Progenitor cell of endocrine pancreas (in vitro differentiated cells): ENCODE measurements at regions not wholly inside any gene's neighbourhood (a gene's known extent, or its start where the extent isn't known, plus 50 kb on each side); places are given as distances from the start of the nearest gene placed in this dataset.

Source experiments
- DNase-seq: peaks from one replicate; pipeline ENCODE4 v3.0.0; 2021; ENCODE audit warnings: low spot score; ENCODE audit not compliant: unreplicated experiment
- H3K27ac Mint-ChIP-seq: 2 replicates; pipeline ENCODE4 v1.8.0; 2021; ENCODE audit warnings: mild to moderate bottlenecking, moderate library complexity, mixed read lengths
- H3K27me3 Mint-ChIP-seq: 2 replicates; pipeline ENCODE4 v1.8.0; 2021; ENCODE audit warnings: mixed read lengths
- H3K36me3 Mint-ChIP-seq: 2 replicates; pipeline ENCODE4 v1.8.0; 2022; ENCODE audit warnings: mixed read lengths; ENCODE audit not compliant: insufficient read depth
- H3K4me1 Mint-ChIP-seq: 2 replicates; pipeline ENCODE4 v1.8.0; 2021; ENCODE audit warnings: low read depth, mixed read lengths
- H3K4me3 Mint-ChIP-seq: 2 replicates; pipeline ENCODE4 v1.8.0; 2021; ENCODE audit warnings: low read depth, mild to moderate bottlenecking, moderate library complexity, mixed read lengths
- H3K9me3 Mint-ChIP-seq: 2 replicates; pipeline ENCODE4 v1.8.0; 2021; ENCODE audit warnings: low read depth, mixed read lengths
- TF ChIP-seq, protein P1 (sequence below): fragments of 200-600 bp; sonication (generic); IDR thresholded peaks from one replicate; pipeline ENCODE4 v1.5.0; 2021; ENCODE audit warnings: antibody characterized with exemption, mild to moderate bottlenecking; ENCODE audit not compliant: unreplicated experiment

DNA sequence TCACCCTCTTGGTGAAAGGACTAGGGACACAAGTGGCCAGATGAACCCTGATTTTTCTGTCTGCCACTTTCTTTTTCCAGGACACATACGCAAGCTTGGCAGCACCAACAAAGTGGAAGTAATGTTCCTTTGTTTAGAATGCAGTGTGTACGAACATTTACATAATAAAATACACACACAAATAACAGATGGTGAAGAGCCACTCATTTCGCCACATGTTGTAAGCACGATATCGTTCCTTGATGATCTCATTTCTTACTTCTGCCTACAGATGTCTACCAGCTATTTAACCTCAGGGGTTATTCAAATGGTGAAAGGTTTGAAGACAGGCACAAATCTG lies 670.2 kb upstream of the CXADR start:
- no peak overlapping the region for H3K27ac Mint-ChIP-seq
- no peak overlapping the region for H3K4me3 Mint-ChIP-seq
- no peak for DNase-seq
- peaks cover 2% of the 10 kb centered on the region for H3K4me1 Mint-ChIP-seq
- H3K36me3 Mint-ChIP-seq: no peaks in the 10 kb centered on the region
- TF ChIP-seq, protein P1, sequence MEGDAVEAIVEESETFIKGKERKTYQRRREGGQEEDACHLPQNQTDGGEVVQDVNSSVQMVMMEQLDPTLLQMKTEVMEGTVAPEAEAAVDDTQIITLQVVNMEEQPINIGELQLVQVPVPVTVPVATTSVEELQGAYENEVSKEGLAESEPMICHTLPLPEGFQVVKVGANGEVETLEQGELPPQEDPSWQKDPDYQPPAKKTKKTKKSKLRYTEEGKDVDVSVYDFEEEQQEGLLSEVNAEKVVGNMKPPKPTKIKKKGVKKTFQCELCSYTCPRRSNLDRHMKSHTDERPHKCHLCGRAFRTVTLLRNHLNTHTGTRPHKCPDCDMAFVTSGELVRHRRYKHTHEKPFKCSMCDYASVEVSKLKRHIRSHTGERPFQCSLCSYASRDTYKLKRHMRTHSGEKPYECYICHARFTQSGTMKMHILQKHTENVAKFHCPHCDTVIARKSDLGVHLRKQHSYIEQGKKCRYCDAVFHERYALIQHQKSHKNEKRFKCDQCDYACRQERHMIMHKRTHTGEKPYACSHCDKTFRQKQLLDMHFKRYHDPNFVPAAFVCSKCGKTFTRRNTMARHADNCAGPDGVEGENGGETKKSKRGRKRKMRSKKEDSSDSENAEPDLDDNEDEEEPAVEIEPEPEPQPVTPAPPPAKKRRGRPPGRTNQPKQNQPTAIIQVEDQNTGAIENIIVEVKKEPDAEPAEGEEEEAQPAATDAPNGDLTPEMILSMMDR: no peak
- H3K9me3 Mint-ChIP-seq: no peaks in the 10 kb centered on the region
- H3K27me3 Mint-ChIP-seq: no peaks in the 10 kb centered on the region

DNA sequence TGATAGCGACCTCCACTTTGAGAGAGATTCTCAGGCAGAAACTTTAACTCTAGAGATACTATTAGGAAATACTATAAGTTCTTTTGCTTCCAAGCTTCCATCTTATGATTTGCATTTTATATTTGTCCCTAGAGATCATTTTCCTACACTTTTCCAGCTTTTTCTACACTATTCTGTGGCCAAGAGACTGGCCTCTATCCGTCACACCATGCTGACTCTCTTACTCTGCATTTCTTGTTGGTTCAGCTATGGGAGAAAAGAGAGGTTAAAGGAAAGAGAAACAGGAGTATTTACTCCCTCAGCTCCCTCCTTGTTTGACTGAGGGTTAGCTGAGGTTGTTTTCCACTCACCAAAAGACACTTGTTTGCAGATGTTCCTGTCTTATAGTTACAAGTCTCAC lies 665.6 kb upstream of the CXADR start:
- Mint-ChIP-seq H3K27ac (no peak overlapping the region), H3K9me3 (no peaks in the 10 kb centered on the region), H3K27me3 (no peaks in the 10 kb centered on the region), H3K4me3 (no peak overlapping the region), H3K4me1 (no peaks in the 10 kb centered on the region), H3K36me3 (no peaks in the 10 kb centered on the region)
- no peak for DNase-seq
- TF ChIP-seq, protein P1: no peak

DNA sequence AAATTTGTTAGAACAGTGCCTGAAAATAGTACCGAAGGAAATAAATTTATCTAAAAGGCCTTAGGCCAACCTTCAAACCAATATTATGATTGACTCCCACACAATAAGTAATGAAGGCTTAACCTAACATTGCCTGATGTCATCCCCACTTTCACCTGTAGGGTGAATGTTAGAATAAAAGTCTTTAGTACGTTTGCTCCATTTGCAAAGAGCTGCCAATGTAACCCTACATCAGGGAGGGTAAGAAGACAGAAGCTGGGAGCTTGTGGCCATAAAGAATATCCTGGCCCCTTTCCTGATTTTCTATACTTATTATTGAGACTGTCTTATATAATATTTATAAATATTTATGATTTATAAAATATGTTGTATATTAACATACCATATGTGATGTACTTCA lies 661.8 kb upstream of the CXADR start:
- no peak overlapping the region for H3K27ac Mint-ChIP-seq
- H3K4me3 Mint-ChIP-seq: no peak overlapping the region
- H3K36me3 Mint-ChIP-seq: no peaks in the 10 kb centered on the region
- H3K9me3 Mint-ChIP-seq: peaks cover 11% of the 10 kb centered on the region
- no peaks in the 10 kb centered on the region for H3K4me1 Mint-ChIP-seq
- H3K27me3 Mint-ChIP-seq: no peaks in the 10 kb centered on the region
- no peak for DNase-seq
- TF ChIP-seq, protein P1: peak; percentile 28

DNA sequence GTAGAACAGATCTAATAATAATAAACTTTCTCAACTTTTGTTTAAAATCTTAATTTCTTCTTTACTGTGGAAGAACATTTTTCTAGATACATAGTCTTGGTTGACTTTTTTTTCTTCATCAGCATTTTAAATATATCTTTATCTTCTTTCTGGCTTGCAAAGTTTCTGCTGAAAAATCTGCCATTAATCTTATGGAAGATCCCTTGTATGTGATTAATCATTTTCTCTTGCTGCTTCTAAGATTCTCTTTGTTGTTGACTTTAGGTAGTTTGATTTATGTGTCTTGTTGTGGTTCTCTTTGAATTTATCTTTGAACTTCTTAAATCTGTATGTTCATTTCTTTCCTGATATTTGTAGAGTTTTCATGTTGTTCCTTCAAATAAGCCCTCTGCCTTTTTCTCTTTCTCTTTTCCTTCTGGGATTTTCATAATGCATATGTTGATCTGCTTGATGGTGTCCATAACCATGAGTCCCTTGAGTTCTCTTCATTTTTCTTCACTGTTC lies 657.6 kb upstream of the CXADR start:
- no peak for DNase-seq
- TF ChIP-seq, protein P1: no peak
- Mint-ChIP-seq H3K9me3 (peaks cover 13% of the 10 kb centered on the region), H3K36me3 (no peaks in the 10 kb centered on the region), H3K27ac (no peak overlapping the region), H3K4me1 (no peaks in the 10 kb centered on the region), H3K4me3 (no peak overlapping the region), H3K27me3 (no peaks in the 10 kb centered on the region)

DNA sequence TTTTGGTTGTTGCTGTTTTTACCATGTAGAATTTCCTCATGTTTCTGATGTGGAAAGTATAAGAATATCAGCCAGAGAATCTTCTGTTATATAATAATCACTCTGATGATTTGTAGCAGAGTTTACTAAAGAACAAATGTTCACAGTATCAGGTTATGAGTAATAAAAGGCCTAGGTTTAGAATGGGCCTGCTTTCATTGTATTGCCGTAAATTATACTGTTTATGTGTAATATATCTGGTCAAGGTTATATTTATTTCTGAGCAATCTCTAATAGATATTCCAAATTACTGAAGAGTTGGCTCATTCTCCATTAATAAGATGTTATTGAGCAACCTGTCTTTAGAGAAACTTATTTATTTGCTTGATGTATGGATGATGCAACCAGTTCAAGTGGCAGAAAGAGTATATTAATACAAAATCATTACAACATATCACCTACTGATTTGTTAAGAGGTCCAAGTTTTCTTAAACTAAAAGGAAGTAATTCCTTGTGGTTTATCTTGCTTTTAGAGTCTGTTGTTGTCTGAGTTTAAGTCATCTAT lies 649.4 kb upstream of the CXADR start:
- peaks cover 5% of the 10 kb centered on the region for H3K4me1 Mint-ChIP-seq
- no peaks in the 10 kb centered on the region for H3K27me3 Mint-ChIP-seq
- no peak overlapping the region for H3K27ac Mint-ChIP-seq
- H3K36me3 Mint-ChIP-seq: no peaks in the 10 kb centered on the region
- DNase-seq: no peak
- TF ChIP-seq, protein P1: no peak
- no peaks in the 10 kb centered on the region for H3K9me3 Mint-ChIP-seq
- H3K4me3 Mint-ChIP-seq: no peak overlapping the region
